Dedifferentiated amniotic fluid mesenchymal stem cell (primary cell): ENCODE measurements at regions not wholly inside any gene's neighbourhood (a gene's known extent, or its start where the extent isn't known, plus 50 kb on each side); places are given as distances from the start of the nearest gene placed in this dataset.
"Not testable (repeated sequence)": the region's sequence is repeated elsewhere in the genome, so short reads cannot be mapped to it uniquely, and the experiment has no call there.

Source experiments
- DNase-seq: peaks from one replicate; pipeline ENCODE4 v3.0.0-alpha.2; 2016; ENCODE audit errors: extremely low spot score

- no peak for DNase-seq
Observed at GRCh38 chr4:19051831-19052230, 1030.3 kb upstream of the LCORL start.

- no peak for DNase-seq
Observed at GRCh38 chr4:19047279-19047880, 1025.8 kb upstream of the LCORL start.

- DNase-seq = no peak
Observed at GRCh38 chr4:19039816-19040215, 1018.3 kb upstream of the LCORL start.

- DNase-seq = no peak
Observed at GRCh38 chr4:19038231-19038630, 1016.7 kb upstream of the LCORL start.

GRCh38 chr4:19033816-19034733 lies 1012.5 kb upstream of the LCORL start:
- no peak for DNase-seq

- no peak for DNase-seq
Observed at GRCh38 chr4:19030536-19030935, 1009.0 kb upstream of the LCORL start.

GRCh38 chr4:19030048-19030447 lies 1008.5 kb upstream of the LCORL start:
- DNase-seq = no peak

- no peak for DNase-seq
Observed at GRCh38 chr4:19026281-19026680, 1004.7 kb upstream of the LCORL start.

- DNase-seq = no peak
Observed at GRCh38 chr4:19025031-19025430, 1003.5 kb upstream of the LCORL start.

- DNase-seq = no peak
Observed at GRCh38 chr4:19024047-19024446, 1002.5 kb upstream of the LCORL start.

- DNase-seq = no peak
Observed at GRCh38 chr4:19021617-19022016, 1000.1 kb upstream of the LCORL start.

GRCh38 chr4:19016550-19016949 lies 995.0 kb upstream of the LCORL start:
- not testable (repeated sequence) for DNase-seq

- DNase-seq = no peak
Observed at GRCh38 chr4:19014594-19014993, 993.0 kb upstream of the LCORL start.

GRCh38 chr4:19010761-19011160 lies 989.2 kb upstream of the LCORL start:
- DNase-seq = no peak

- DNase-seq = no peak
Observed at GRCh38 chr4:19009881-19010280, 988.3 kb upstream of the LCORL start.

- peak; percentile 39 for DNase-seq
Observed at GRCh38 chr4:19005211-19005610, 983.7 kb upstream of the LCORL start.

GRCh38 chr4:19002170-19002569 lies 980.6 kb upstream of the LCORL start:
- no peak for DNase-seq

- no peak for DNase-seq
Observed at GRCh38 chr4:18999595-18999994, 978.0 kb upstream of the LCORL start.

- no peak for DNase-seq
Observed at GRCh38 chr4:18981234-18981615, 959.7 kb upstream of the LCORL start.

- DNase-seq = no peak
Observed at GRCh38 chr4:18980516-18981233, 959.1 kb upstream of the LCORL start.

- DNase-seq = no peak
Observed at GRCh38 chr4:18976884-18977283, 955.3 kb upstream of the LCORL start.

- no peak for DNase-seq
Observed at GRCh38 chr4:18975916-18976808, 954.6 kb upstream of the LCORL start.
